Sigmoid colon (tissue), 4 donors: ENCODE measurements at regions not wholly inside any gene's neighbourhood (a gene's known extent, or its start where the extent isn't known, plus 50 kb on each side); places are given as distances from the start of the nearest gene placed in this dataset.

Source experiments
- EP300 ChIP-seq, 4 donors: sonication (generic); formaldehyde crosslinking; IDR thresholded peaks; one replicate each; pipeline ENCODE4 v1.6.1; 2017; ENCODE audit warnings: antibody characterized with exemption in 4 of 4
- TF ChIP-seq, protein P1 (sequence below), 4 experiments: fragments of 450-650 bp in 3 of 4; fragments of 200-600 bp in 1 of 4; IDR thresholded peaks; one replicate each; pipeline ENCODE4 v1.5.1; 2016 to 2019; ENCODE audit warnings: antibody characterized with exemption in 4 of 4, mild to moderate bottlenecking in 3 of 4, moderate library complexity in 2 of 4

DNA sequence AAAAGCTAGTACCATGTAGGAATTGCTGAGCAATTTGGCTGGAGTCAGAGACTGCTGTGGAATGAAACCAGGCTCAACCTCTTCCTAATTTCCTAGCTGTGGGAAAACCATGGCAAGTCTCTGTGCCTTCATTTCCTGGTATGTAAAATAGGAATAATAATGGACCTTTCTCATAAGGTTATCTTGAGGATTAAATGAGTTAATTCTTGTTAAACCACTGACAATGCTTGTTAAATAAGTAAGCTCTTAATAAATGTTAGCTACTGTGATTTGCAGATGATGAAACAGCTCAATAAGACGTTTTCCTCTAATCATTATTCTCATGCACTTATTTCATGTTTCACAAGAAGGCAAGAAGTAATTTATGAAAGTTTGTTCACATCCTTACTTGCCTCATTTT is 346.7 kb downstream of the RND3 start:
- TF ChIP-seq, protein P1, sequence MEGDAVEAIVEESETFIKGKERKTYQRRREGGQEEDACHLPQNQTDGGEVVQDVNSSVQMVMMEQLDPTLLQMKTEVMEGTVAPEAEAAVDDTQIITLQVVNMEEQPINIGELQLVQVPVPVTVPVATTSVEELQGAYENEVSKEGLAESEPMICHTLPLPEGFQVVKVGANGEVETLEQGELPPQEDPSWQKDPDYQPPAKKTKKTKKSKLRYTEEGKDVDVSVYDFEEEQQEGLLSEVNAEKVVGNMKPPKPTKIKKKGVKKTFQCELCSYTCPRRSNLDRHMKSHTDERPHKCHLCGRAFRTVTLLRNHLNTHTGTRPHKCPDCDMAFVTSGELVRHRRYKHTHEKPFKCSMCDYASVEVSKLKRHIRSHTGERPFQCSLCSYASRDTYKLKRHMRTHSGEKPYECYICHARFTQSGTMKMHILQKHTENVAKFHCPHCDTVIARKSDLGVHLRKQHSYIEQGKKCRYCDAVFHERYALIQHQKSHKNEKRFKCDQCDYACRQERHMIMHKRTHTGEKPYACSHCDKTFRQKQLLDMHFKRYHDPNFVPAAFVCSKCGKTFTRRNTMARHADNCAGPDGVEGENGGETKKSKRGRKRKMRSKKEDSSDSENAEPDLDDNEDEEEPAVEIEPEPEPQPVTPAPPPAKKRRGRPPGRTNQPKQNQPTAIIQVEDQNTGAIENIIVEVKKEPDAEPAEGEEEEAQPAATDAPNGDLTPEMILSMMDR (IDR thresholded peaks at IDR 0.05): no peak
- TF ChIP-seq EP300 (IDR thresholded peaks at IDR 0.05): no peak
